MCF 10A (cell line): ENCODE measurements at regions not wholly inside any gene's neighbourhood (a gene's known extent, or its start where the extent isn't known, plus 50 kb on each side); places are given as distances from the start of the nearest gene placed in this dataset.
"Not testable (repeated sequence)": the region's sequence is repeated elsewhere in the genome, so short reads cannot be mapped to it uniquely, and the experiment has no call there.

Experiments
- BruUV-seq: library from RNA; stranded (reverse); fragments of 400-500 nt; replicated peaks from 2 replicates; lab custom pipeline; 2021; lab: Mats Ljungman, UMichigan
- CTCF ChIA-PET: fragments of 300-600 bp; sonication (Branson Sonifier 250); formaldehyde crosslinking; extraction: SDS; loops from one replicate; lab custom pipeline; 2021; ENCODE audit warnings: antibody characterized with exemption, inconsistent platforms; lab: Yijun Ruan, JAX
- POLR2A ChIA-PET: fragments of 300-600, 350-650 bp; sonication (Branson Sonifier 250); formaldehyde crosslinking; extraction: SDS; loops from one replicate; lab custom pipeline; 2020; ENCODE audit warnings: antibody characterized with exemption, inconsistent platforms; lab: Yijun Ruan, JAX
- DNase-seq: peaks from one replicate; pipeline ENCODE4 v3.0.0-alpha.2; 2018; ENCODE audit not compliant: unreplicated experiment
- H3K27ac Mint-ChIP-seq: one replicate; pipeline ENCODE4 v1.8.0; 2022; ENCODE audit warnings: mild to moderate bottlenecking, low read depth, mixed read lengths; ENCODE audit not compliant: unreplicated experiment
- H3K27me3 Mint-ChIP-seq: one replicate; pipeline ENCODE4 v1.8.0; 2022; ENCODE audit warnings: mixed read lengths; ENCODE audit not compliant: insufficient read depth, unreplicated experiment
- H3K36me3 Mint-ChIP-seq: one replicate; pipeline ENCODE4 v1.8.0; 2022; ENCODE audit warnings: mild to moderate bottlenecking, moderate library complexity, mixed read lengths; ENCODE audit not compliant: insufficient read depth, unreplicated experiment
- H3K4me1 Mint-ChIP-seq: one replicate; pipeline ENCODE4 v1.8.0; 2022; ENCODE audit warnings: mixed read lengths; ENCODE audit not compliant: insufficient read depth, unreplicated experiment
- H3K4me3 Mint-ChIP-seq: one replicate; pipeline ENCODE4 v1.8.0; 2022; ENCODE audit warnings: mild to moderate bottlenecking, moderate library complexity, mixed read lengths; ENCODE audit not compliant: unreplicated experiment
- H3K9me3 Mint-ChIP-seq: one replicate; pipeline ENCODE4 v1.8.0; 2022; ENCODE audit warnings: mixed read lengths; ENCODE audit not compliant: unreplicated experiment
- CTCF ChIP-seq: fragments of 200-600 bp; IDR thresholded peaks from one replicate; pipeline ENCODE4 v1.8.0; 2022; ENCODE audit warnings: antibody characterized with exemption, mild to moderate bottlenecking; ENCODE audit not compliant: unreplicated experiment
- intact Hi-C: fragments of 100-400 bp; cut with micrococcal nuclease; formaldehyde crosslinking; loops from 2 replicates; pipeline ENCODE4 v1.14.1; 2022

DNA sequence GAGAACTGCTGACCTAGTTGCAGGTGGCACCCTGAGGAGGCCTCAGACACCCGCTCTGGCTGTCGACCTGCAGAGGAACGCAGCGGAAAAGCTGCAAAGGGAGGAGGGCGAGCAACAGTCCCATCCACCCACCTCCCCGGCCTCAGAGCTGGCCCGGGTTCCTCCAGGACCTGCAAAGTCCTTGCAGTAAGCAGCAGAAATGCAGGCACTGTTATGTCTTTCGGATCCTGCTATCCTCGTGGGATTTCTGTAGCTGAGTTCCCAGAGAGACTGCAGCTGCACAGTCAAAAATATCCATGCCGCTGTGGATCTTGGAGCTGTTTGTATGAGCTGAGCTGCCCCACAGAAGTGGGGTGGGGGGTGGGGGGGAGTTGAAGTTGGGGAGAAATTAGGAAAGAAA, 251.3 kb downstream of the ANKRD60 start:
- no peak for DNase-seq
- Mint-ChIP-seq H3K36me3 (no peaks in the 10 kb centered on the region), H3K4me3 (no peak overlapping the region), H3K27me3 (peaks cover 21% of the 10 kb centered on the region), H3K4me1 (no peaks in the 10 kb centered on the region), H3K27ac (no peak overlapping the region), H3K9me3 (peaks cover 10% of the 10 kb centered on the region)
- CTCF ChIA-PET: no interaction called here
- TF ChIP-seq CTCF: no peak
- POLR2A ChIA-PET: no interaction called here
- intact Hi-C loops: no loop called here
- no TSS peak for BruUV-seq

- no peak for DNase-seq
- H3K36me3 Mint-ChIP-seq: no peaks in the 10 kb centered on the region
- intact Hi-C loops: no loop called here
- H3K4me3 Mint-ChIP-seq: no peak overlapping the region
- H3K27ac Mint-ChIP-seq: no peak overlapping the region
- TF ChIP-seq CTCF: no peak
- H3K9me3 Mint-ChIP-seq: peaks cover 16% of the 10 kb centered on the region
- BruUV-seq: no TSS peak
- POLR2A ChIA-PET: no interaction called here
- peaks cover 17% of the 10 kb centered on the region for H3K27me3 Mint-ChIP-seq
- CTCF ChIA-PET: no interaction called here
- no peaks in the 10 kb centered on the region for H3K4me1 Mint-ChIP-seq
Observed at GRCh38 chr20:57974863-57975262, 253.6 kb downstream of the ANKRD60 start.

DNA sequence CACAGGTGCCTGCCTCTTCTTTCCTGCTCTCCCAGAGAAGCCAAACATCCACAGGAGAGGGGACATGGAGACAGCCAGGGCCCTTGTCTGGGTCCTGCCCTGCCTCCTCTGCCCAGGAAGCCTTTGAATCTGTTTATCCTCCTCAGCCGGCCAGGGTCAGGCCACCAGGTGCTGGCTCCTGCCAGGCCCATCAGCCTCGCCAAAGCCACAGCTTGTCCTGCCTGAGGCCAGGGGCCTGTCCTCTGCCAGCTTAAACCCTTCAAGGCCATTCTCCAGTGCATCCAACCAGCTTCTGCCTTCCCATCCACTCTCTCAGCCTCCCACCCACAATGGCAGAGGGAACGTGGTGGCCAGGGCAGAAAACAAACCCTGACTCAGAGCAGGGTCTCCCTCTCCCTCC, 254.6 kb downstream of the ANKRD60 start:
- ChIA-PET POLR2A (no interaction called here), CTCF (interaction anchor here (0.6 to 0.7 kb wide), 2 partner anchors 105 to 367 kb away, joined by 3 read pairs; no protein-coding TSS in a partner anchor)
- no peaks in the 10 kb centered on the region for H3K36me3 Mint-ChIP-seq
- H3K27ac Mint-ChIP-seq: no peak overlapping the region
- no peak overlapping the region for H3K4me3 Mint-ChIP-seq
- no peak for TF ChIP-seq CTCF
- peaks cover 27% of the 10 kb centered on the region for H3K27me3 Mint-ChIP-seq
- intact Hi-C loops: no loop called here
- peaks cover 22% of the 10 kb centered on the region for H3K9me3 Mint-ChIP-seq
- no TSS peak for BruUV-seq
- no peaks in the 10 kb centered on the region for H3K4me1 Mint-ChIP-seq
- DNase-seq: no peak

DNA sequence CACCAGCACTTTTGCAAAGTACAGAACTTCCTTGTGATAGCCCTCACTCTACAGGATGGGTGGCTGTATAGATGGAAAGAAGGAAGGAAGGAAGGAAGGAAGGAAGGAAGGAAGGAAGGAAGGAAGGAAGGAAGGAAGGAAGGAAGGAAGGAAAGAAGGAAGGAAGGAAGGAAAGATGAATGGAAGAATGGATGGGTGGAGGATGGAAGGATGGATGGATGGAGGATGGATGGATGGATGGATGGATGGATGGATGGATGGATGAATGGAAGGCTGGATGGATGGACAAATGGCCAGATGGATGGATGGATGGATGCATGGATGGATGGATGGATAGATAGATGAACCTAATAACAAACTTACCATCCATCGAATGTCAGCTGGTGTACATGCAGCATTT, 256.9 kb downstream of the ANKRD60 start:
- H3K9me3 Mint-ChIP-seq: peaks cover 22% of the 10 kb centered on the region
- H3K4me3 Mint-ChIP-seq, intact Hi-C loops, BruUV-seq, CTCF ChIA-PET, DNase-seq, POLR2A ChIA-PET, H3K27ac Mint-ChIP-seq, H3K4me1 Mint-ChIP-seq, H3K36me3 Mint-ChIP-seq: not testable (repeated sequence)
- H3K27me3 Mint-ChIP-seq: peaks cover 38% of the 10 kb centered on the region

DNA sequence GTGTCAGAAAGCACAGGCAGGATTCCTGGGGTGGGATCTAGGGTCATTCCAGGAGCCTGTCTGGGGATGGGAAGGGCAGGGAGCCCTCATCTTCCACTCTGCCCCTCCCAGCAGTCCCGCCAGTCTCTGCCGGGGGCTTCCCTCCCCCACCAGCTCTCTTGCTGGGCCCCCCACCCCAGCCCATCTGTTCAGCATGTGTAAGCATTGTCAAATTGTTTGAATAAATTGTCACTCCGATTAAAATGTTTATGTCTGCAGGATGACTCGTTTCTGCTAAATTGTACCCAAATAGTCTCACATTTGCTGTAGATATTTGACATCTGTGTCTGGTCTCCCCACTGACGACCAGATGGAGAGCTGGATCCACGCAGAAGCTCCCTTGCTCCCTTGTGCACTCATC, 257.6 kb downstream of the ANKRD60 start:
- CTCF ChIA-PET: no interaction called here
- Mint-ChIP-seq H3K4me3 (no peak overlapping the region), H3K27ac (no peak overlapping the region), H3K27me3 (peaks cover 38% of the 10 kb centered on the region), H3K9me3 (peaks cover 22% of the 10 kb centered on the region), H3K36me3 (no peaks in the 10 kb centered on the region), H3K4me1 (no peaks in the 10 kb centered on the region)
- POLR2A ChIA-PET: no interaction called here
- intact Hi-C loops: no loop called here
- DNase-seq: no peak
- no peak for TF ChIP-seq CTCF
- BruUV-seq: no TSS peak
